H9 (cell line): ENCODE measurements at regions not wholly inside any gene's neighbourhood (a gene's known extent, or its start where the extent isn't known, plus 50 kb on each side); places are given as distances from the start of the nearest gene placed in this dataset.

Experiments
- DNase-seq: peaks from one replicate; pipeline ENCODE4 v3.0.0-alpha.2; 2017
- H2AFZ ChIP-seq: one replicate; pipeline ENCODE4 v1.6.1; 2013; ENCODE audit warnings: mild to moderate bottlenecking, low read length, control low read depth, moderate library complexity
- H2AK5ac ChIP-seq: 2 replicates; pipeline ENCODE4 v1.6.1; 2013; ENCODE audit warnings: low read length, control low read depth, mixed read lengths; ENCODE audit not compliant: insufficient read length
- H2BK120ac ChIP-seq: one replicate; pipeline ENCODE4 v1.6.1; 2013; ENCODE audit warnings: low read depth, mild to moderate bottlenecking, low read length, control low read depth, inconsistent platforms; ENCODE audit not compliant: poor library complexity, severe bottlenecking
- H2BK12ac ChIP-seq: 2 replicates; pipeline ENCODE4 v1.6.1; 2013; ENCODE audit warnings: low read length, control low read depth, mixed read lengths, low read depth; ENCODE audit not compliant: insufficient read length
- H2BK15ac ChIP-seq: 2 replicates; pipeline ENCODE4 v1.6.1; 2013; ENCODE audit warnings: low read depth, low read length, control low read depth
- H2BK20ac ChIP-seq: one replicate; pipeline ENCODE4 v1.6.1; 2013; ENCODE audit warnings: low read depth, mild to moderate bottlenecking, low read length, control low read depth, inconsistent platforms; ENCODE audit not compliant: poor library complexity, severe bottlenecking
- H2BK5ac ChIP-seq: 2 replicates; pipeline ENCODE4 v1.6.1; 2013; ENCODE audit warnings: low read length, control low read depth, mixed read lengths; ENCODE audit not compliant: insufficient read length
- H3K14ac ChIP-seq: 2 replicates; pipeline ENCODE4 v1.6.1; 2013; ENCODE audit warnings: low read length, control low read depth; ENCODE audit not compliant: insufficient read depth
- H3K18ac ChIP-seq: 2 replicates; pipeline ENCODE4 v1.6.1; 2013; ENCODE audit warnings: low read depth, mild to moderate bottlenecking, mixed read lengths, low read length, control low read depth; ENCODE audit not compliant: insufficient read length
- H3K23ac ChIP-seq: 2 replicates; pipeline ENCODE4 v1.6.1; 2013; ENCODE audit warnings: low read length, control low read depth, mixed read lengths, low read depth; ENCODE audit not compliant: insufficient read length
- H3K23me2 ChIP-seq: 2 replicates; pipeline ENCODE4 v1.6.1; 2013; ENCODE audit warnings: low read depth, mild to moderate bottlenecking, mixed read lengths, low read length, control low read depth; ENCODE audit not compliant: insufficient read length, poor library complexity, severe bottlenecking
- H3K27ac ChIP-seq: 2 replicates; pipeline ENCODE4 v1.5.1; 2013; ENCODE audit warnings: low read length, control low read depth, mixed read lengths, low read depth; ENCODE audit not compliant: insufficient read length
- H3K27me3 ChIP-seq: 2 replicates; pipeline ENCODE4 v1.6.1; 2013; ENCODE audit warnings: low read length, control low read depth, inconsistent platforms; ENCODE audit not compliant: insufficient read depth
- H3K4ac ChIP-seq: 2 replicates; pipeline ENCODE4 v1.6.1; 2013; ENCODE audit warnings: low read depth, mild to moderate bottlenecking, control low read depth, inconsistent platforms, low read length, moderate library complexity
- H3K4me1 ChIP-seq: 2 replicates; pipeline ENCODE4 v1.6.1; 2013; ENCODE audit warnings: low read length, control low read depth, inconsistent platforms; ENCODE audit not compliant: insufficient read depth
- H3K4me2 ChIP-seq: 2 replicates; pipeline ENCODE4 v1.6.1; 2013; ENCODE audit warnings: low read length, control low read depth, mixed read lengths; ENCODE audit not compliant: insufficient read length, insufficient read depth
- H3K56ac ChIP-seq: 2 replicates; pipeline ENCODE4 v1.6.1; 2013; ENCODE audit warnings: low read depth, mild to moderate bottlenecking, mixed read lengths, low read length, control low read depth; ENCODE audit not compliant: insufficient read length
- H3K79me1 ChIP-seq: 2 replicates; pipeline ENCODE4 v1.6.1; 2013; ENCODE audit warnings: low read depth, mild to moderate bottlenecking, moderate library complexity, low read length, control low read depth, inconsistent platforms; ENCODE audit not compliant: insufficient read depth, poor library complexity, severe bottlenecking
- H3K79me2 ChIP-seq: 2 replicates; pipeline ENCODE4 v1.6.1; 2013; ENCODE audit warnings: low read length, control low read depth, inconsistent platforms; ENCODE audit not compliant: insufficient read depth
- H3K9ac ChIP-seq: 2 replicates; pipeline ENCODE4 v1.6.1; 2013; ENCODE audit warnings: low read length, control low read depth, mixed read lengths; ENCODE audit not compliant: insufficient read length; ENCODE audit errors: extremely low read depth
- H3K9me3 ChIP-seq: one replicate; pipeline ENCODE4 v1.6.1; 2013; ENCODE audit warnings: low read depth, low read length, inconsistent platforms; ENCODE audit not compliant: control insufficient read depth
- H3T11ph ChIP-seq: one replicate; pipeline ENCODE4 v1.6.1; 2013; ENCODE audit warnings: mild to moderate bottlenecking, low read length, control low read depth, inconsistent platforms
- H4K20me1 ChIP-seq: one replicate; pipeline ENCODE4 v1.6.1; 2013; ENCODE audit not compliant: control insufficient read depth, insufficient read length, insufficient read depth
- H4K5ac ChIP-seq: 2 replicates; pipeline ENCODE4 v1.6.1; 2013; ENCODE audit warnings: low read depth, mild to moderate bottlenecking, mixed read lengths, low read length, control low read depth; ENCODE audit not compliant: insufficient read length
- H4K8ac ChIP-seq: replicated peaks from 2 replicates; pipeline ENCODE4 v1.6.1; 2013; ENCODE audit warnings: low read length, control low read depth, mixed read lengths, low read depth; ENCODE audit not compliant: insufficient read length
- H4K91ac ChIP-seq: 2 replicates; pipeline ENCODE4 v1.6.1; 2013; ENCODE audit warnings: low read depth, mild to moderate bottlenecking, moderate library complexity, mixed read lengths, low read length, control low read depth; ENCODE audit not compliant: insufficient read length
- H3K27ac Mint-ChIP-seq, 3 experiments: 2 replicates in 2 of 3; 3 replicates in 1 of 3; pipeline ENCODE4 v1.8.0; 2020 to 2021; ENCODE audit warnings: mixed read lengths in 3 of 3, mild to moderate bottlenecking in 1 of 3, moderate library complexity in 1 of 3
- H3K27me3 Mint-ChIP-seq: 2 replicates; pipeline ENCODE4 v1.8.0; 2021; ENCODE audit warnings: low read depth, mild to moderate bottlenecking, moderate library complexity, mixed read lengths
- H3K36me3 Mint-ChIP-seq, 3 experiments: 2 replicates in 2 of 3; 3 replicates in 1 of 3; pipeline ENCODE4 v1.8.0; 2020 to 2021; ENCODE audit warnings: low read depth in 3 of 3, mixed read lengths in 3 of 3; ENCODE audit not compliant: insufficient read depth in 1 of 3
- H3K4me1 Mint-ChIP-seq, 2 experiments: 2 replicates each; pipeline ENCODE4 v1.8.0; 2020; ENCODE audit warnings: mixed read lengths in 2 of 2
- H3K4me3 Mint-ChIP-seq, 2 experiments: 2 replicates in 1 of 2; 3 replicates in 1 of 2; pipeline ENCODE4 v1.8.0; 2020 to 2021; ENCODE audit warnings: mild to moderate bottlenecking in 2 of 2, mixed read lengths in 2 of 2, moderate library complexity in 1 of 2
- H3K9me3 Mint-ChIP-seq, 2 experiments: 2 replicates in 1 of 2; 3 replicates in 1 of 2; pipeline ENCODE4 v1.8.0; 2020; ENCODE audit warnings: mild to moderate bottlenecking in 2 of 2, mixed read lengths in 2 of 2, moderate library complexity in 1 of 2
- CTCF ChIP-seq: fragments of 200-600 bp; sonication (generic); conservative IDR thresholded peaks from 3 replicates; pipeline ENCODE4 v1.8.0; 2021; ENCODE audit warnings: antibody characterized with exemption, mild to moderate bottlenecking
- WGBS: extraction: QIAGEN DNeasy Blood & Tissue Kit; methylation state at CpG from one replicate; pipeline ENCODE4 v1.1.7; 2013; ENCODE audit warnings: missing lambda C conversion rate, low lambda C conversion rate, mixed read lengths; ENCODE audit not compliant: insufficient read length; ENCODE audit errors: extremely low coverage; 5-methylcytosine and 5-hydroxymethylcytosine counted together

GRCh38 chr6:169859978-169860703, 108.7 kb downstream of the ERMARD start:
- H2AK5ac ChIP-seq, result no peak overlapping the region
- H3K23me2 ChIP-seq, result no peaks in the 10 kb centered on the region
- H3K79me1 ChIP-seq, result no peaks in the 10 kb centered on the region
- no peak overlapping the region for H2BK120ac ChIP-seq
- H3K4me2 ChIP-seq, result no peak overlapping the region
- Mint-ChIP-seq H3K4me3 (no peak overlapping the region), H3K27ac (no peak overlapping the region), H3K9me3 (peaks cover 23 to 26% of the 10 kb centered on the region in 2 experiments), H3K36me3 (peaks cover 3 to 13% (median 9%) of the 10 kb centered on the region in 3 experiments), H3K4me1 (peaks cover 0 to 2% of the 10 kb centered on the region in 2 experiments; a peak in 2 of 4 replicates), H3K27me3 (peaks cover 2% of the 10 kb centered on the region)
- WGBS, result no CpG with 5 or more reads among the region's 18 CpGs
- peaks cover 6% of the 10 kb centered on the region for H3K9me3 ChIP-seq
- no peaks in the 10 kb centered on the region for H3K27me3 ChIP-seq
- no peak overlapping the region for H2BK12ac ChIP-seq
- H4K5ac ChIP-seq, result no peak overlapping the region
- no peak overlapping the region for H3K18ac ChIP-seq
- H3K56ac ChIP-seq, result no peak overlapping the region
- H3K4ac ChIP-seq, result no peak overlapping the region
- H4K20me1 ChIP-seq, result no peaks in the 10 kb centered on the region
- no peak overlapping the region for H2BK5ac ChIP-seq
- H3K9ac ChIP-seq, result no peak overlapping the region
- H4K8ac ChIP-seq, result no peak overlapping the region
- no peaks in the 10 kb centered on the region for H3K4me1 ChIP-seq
- no peak overlapping the region for H2AFZ ChIP-seq
- H3T11ph ChIP-seq, result no peak overlapping the region
- no peak overlapping the region for H3K23ac ChIP-seq
- H3K79me2 ChIP-seq, result no peaks in the 10 kb centered on the region
- H3K14ac ChIP-seq, result no peak overlapping the region
- TF ChIP-seq CTCF, result no peak
- no peak overlapping the region for H4K91ac ChIP-seq
- no peak overlapping the region for H2BK20ac ChIP-seq
- no peak overlapping the region for H3K27ac ChIP-seq
- DNase-seq, result no peak
- no peak overlapping the region for H2BK15ac ChIP-seq
